Brain microvascular endothelial cell (primary cell): ENCODE measurements at regions not wholly inside any gene's neighbourhood (a gene's known extent, or its start where the extent isn't known, plus 50 kb on each side); places are given as distances from the start of the nearest gene placed in this dataset.
"Not testable (repeated sequence)": the region's sequence is repeated elsewhere in the genome, so short reads cannot be mapped to it uniquely, and the experiment has no call there.

ENCODE experiments used
- DNase-seq: peaks from one replicate; pipeline ENCODE4 v3.0.0-alpha.2; 2020
- H3K27ac ChIP-seq: fragments of 250-450 bp; sonication (Bioruptor Pico); 2 replicates; pipeline ENCODE4 v1.5.1; 2020; ENCODE audit warnings: mild to moderate bottlenecking, moderate library complexity
- H3K27me3 ChIP-seq: fragments of 250-450 bp; sonication (Bioruptor Pico); replicated peaks from 2 replicates; pipeline ENCODE4 v1.5.1; 2020; ENCODE audit warnings: mild to moderate bottlenecking
- H3K36me3 ChIP-seq: fragments of 250-450 bp; sonication (Bioruptor Pico); replicated peaks from 2 replicates; pipeline ENCODE4 v1.5.1; 2020; ENCODE audit warnings: mild to moderate bottlenecking
- H3K4me3 ChIP-seq: 2 replicates; pipeline ENCODE4 v1.5.1; 2011; ENCODE audit warnings: low read depth, mild to moderate bottlenecking, control low read depth, low read length, moderate library complexity
- in situ Hi-C: cut with HindIII; loops from 2 replicates; pipeline ENCODE4 v1.10.0; 2017; ENCODE audit warnings: low sequenced_read_pairs, low pct_ligation_motif_present
- TF ChIP-seq, protein P1 (sequence below): IDR thresholded peaks from 2 replicates; pipeline ENCODE4 v1.5.1; 2011; ENCODE audit warnings: low read depth, mild to moderate bottlenecking, moderate library complexity, low read length, control low read depth, inconsistent platforms; ENCODE audit errors: missing control alignments

DNA sequence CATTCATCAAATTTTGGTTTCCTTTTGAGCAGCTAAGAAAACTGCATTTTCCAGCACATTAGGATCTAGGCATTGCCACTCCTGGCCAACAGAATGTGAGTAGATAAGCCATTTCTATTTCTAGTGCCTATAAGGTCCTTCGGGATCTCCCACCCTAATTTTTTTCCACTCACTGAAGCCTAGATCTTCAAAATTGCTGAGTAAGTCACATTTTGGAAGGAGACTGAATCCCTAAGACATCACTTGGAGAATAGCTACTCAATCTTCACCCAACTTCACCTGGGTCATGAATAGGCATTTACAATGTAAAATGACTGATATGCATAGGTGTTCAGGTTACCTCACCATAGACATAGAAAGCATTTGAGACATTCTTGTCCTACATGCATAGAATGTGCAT, 548.1 kb upstream of the GYPC start:
- no peak for DNase-seq
- Histone ChIP-seq H3K27me3 (no peaks in the 10 kb centered on the region), H3K27ac (no peak overlapping the region), H3K36me3 (no peaks in the 10 kb centered on the region), H3K4me3 (no peak overlapping the region)
- in situ Hi-C loops: no loop called here
- TF ChIP-seq, protein P1, sequence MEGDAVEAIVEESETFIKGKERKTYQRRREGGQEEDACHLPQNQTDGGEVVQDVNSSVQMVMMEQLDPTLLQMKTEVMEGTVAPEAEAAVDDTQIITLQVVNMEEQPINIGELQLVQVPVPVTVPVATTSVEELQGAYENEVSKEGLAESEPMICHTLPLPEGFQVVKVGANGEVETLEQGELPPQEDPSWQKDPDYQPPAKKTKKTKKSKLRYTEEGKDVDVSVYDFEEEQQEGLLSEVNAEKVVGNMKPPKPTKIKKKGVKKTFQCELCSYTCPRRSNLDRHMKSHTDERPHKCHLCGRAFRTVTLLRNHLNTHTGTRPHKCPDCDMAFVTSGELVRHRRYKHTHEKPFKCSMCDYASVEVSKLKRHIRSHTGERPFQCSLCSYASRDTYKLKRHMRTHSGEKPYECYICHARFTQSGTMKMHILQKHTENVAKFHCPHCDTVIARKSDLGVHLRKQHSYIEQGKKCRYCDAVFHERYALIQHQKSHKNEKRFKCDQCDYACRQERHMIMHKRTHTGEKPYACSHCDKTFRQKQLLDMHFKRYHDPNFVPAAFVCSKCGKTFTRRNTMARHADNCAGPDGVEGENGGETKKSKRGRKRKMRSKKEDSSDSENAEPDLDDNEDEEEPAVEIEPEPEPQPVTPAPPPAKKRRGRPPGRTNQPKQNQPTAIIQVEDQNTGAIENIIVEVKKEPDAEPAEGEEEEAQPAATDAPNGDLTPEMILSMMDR: no peak

DNA sequence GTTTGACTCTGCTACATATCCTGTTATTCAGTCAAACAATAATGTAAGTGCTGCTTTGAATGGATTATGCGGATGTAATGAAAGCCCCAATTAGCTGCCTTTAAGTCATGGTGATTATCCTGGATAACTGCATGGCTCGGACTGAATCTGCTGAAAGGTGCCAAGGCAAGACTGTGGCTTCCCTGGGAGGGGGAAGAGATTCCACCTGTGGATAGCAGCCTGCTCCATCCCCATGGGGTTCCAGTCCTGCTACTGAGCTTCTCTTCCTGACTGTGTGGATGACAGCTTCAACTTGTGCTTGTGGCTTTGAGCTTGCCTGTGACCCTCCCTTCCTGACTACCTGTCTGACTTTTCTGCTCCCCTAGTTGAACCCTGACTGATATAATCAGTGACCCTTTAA, 540.0 kb upstream of the GYPC start:
- no peak for DNase-seq
- no peak overlapping the region for H3K4me3 ChIP-seq
- TF ChIP-seq, protein P1: no peak
- H3K36me3 ChIP-seq: no peaks in the 10 kb centered on the region
- in situ Hi-C loops: no loop called here
- no peaks in the 10 kb centered on the region for H3K27me3 ChIP-seq
- no peak overlapping the region for H3K27ac ChIP-seq

GRCh38 chr2:126117886-126118285, 538.1 kb upstream of the GYPC start:
- Histone ChIP-seq H3K27me3 (no peaks in the 10 kb centered on the region), H3K27ac (no peak overlapping the region), H3K36me3 (no peaks in the 10 kb centered on the region), H3K4me3 (no peak overlapping the region)
- TF ChIP-seq, protein P1: no peak
- no peak for DNase-seq
- in situ Hi-C loops: no loop called here

GRCh38 chr2:126145752-126146151, 510.2 kb upstream of the GYPC start:
- H3K4me3 ChIP-seq: no peak overlapping the region
- no peak for DNase-seq
- no peak overlapping the region for H3K27ac ChIP-seq
- TF ChIP-seq, protein P1: no peak
- H3K36me3 ChIP-seq: no peaks in the 10 kb centered on the region
- no peaks in the 10 kb centered on the region for H3K27me3 ChIP-seq
- in situ Hi-C loops: no loop called here

DNA sequence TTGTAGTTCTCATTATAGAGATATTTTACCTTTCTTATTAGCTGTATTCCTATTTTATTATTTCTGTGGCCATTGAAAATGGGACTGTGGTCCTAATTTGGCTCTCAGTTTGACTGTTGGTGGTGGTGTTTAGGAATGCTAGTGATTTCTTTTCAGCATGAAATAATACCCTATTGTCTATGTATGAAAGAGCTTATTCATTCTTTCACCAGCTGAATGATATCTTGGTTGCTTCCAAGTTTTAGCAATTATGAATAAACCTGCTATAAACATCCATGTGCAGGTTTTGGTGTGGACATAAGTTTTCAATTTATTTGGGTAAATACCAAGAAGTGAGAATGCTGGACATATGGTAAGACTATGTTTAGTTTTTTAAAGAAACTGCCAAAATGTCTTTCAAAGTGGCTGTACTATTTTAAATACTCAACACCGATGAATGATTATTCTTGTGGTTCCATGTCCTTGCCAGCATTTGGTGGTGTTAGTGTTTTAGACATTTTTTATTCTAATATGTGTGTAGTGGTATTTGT, 501.6 kb upstream of the GYPC start:
- H3K27me3 ChIP-seq: no peaks in the 10 kb centered on the region
- in situ Hi-C loops: no loop called here
- no peaks in the 10 kb centered on the region for H3K36me3 ChIP-seq
- TF ChIP-seq, protein P1: no peak
- no peak overlapping the region for H3K27ac ChIP-seq
- H3K4me3 ChIP-seq: no peak overlapping the region
- no peak for DNase-seq

- H3K36me3 ChIP-seq, H3K4me3 ChIP-seq, H3K27ac ChIP-seq, in situ Hi-C loops, H3K27me3 ChIP-seq, DNase-seq: not testable (repeated sequence)
Measured at GRCh38 chr2:126160950-126161349, 495.0 kb upstream of the GYPC start.
